Bone marrow (tissue), 2 donors: ENCODE measurements at regions not wholly inside any gene's neighbourhood (a gene's known extent, or its start where the extent isn't known, plus 50 kb on each side); places are given as distances from the start of the nearest gene placed in this dataset.
"Not testable (repeated sequence)": the region's sequence is repeated elsewhere in the genome, so short reads cannot be mapped to it uniquely, and the experiment has no call there.

ENCODE experiments used
- DNase-seq, 2 donors: peaks; one replicate each; lab custom pipeline; 2025; lab: John Stamatoyannopoulos, UW

DNA sequence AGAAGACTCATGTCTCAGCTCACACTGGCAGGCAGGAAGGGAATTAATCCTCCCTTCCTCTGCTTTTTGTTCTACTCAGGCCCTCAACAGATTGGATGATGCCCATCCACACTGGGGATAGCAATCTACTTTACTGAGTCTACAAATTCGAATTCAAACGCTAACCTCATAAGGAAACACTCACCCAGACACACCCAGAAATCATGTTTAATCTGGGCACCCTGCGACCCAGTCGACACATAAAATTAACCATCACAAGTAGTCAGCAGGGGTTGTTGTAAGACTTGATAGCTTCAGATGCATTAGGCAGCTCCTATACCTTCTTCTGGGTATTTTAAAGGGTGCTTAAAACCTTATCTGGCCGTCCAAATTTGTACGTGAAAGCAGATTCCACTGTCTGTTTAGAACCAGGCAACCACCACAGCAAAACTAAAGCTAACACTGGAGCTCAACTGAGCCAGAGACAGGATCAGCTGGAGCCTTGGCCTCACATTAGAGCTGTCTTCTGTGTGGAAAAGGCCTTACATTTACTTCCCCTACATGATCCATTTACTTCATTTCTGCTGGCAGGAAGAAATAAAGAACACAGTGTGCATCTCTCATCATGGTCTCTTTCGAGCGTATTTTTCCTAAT is 407.3 kb upstream of the PPP2R3A start:
- no peak for DNase-seq

DNA sequence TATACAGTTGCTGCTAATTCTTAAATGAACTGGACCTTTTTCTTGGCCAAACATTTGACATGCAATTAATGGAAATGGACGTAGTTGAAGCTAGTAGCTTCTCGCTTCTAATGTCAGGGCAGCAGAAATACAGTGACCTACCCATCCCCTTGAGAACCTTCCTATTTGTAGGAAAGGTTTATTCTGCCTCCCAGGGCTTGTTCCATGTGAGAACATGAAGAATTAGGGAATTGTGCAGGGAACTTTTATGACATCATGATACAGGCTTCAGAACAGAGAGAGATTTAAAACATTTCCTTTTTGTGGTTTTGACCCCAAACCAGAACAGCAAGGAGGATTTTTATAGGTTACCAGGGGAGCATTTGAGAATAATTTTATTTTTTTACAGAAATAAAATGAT is 406.6 kb upstream of the PPP2R3A start:
- DNase-seq, result no peak

DNA sequence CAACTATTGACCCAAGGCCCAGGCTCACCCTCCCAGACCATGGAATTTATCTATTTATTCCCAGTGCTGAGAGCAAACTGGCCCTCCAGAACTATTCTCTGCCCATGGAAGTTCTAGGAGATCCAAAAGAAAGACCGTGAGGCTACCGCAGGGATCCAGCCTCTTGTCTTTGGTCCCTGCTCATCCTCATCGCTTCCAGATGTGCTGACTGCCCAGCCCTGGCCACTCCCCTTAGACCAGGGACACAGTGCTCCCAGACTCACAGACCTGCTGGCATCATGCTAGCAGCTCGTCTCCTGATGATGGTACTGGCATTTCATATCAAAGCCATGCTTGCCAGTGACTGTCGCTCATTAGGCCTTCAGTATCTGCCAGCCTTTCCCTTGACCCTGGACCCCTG is 405.7 kb upstream of the PPP2R3A start:
- DNase-seq, result no peak

- DNase-seq, result no peak
Measured at GRCh38 chr3:135560847-135561246, 404.7 kb upstream of the PPP2R3A start.

DNA sequence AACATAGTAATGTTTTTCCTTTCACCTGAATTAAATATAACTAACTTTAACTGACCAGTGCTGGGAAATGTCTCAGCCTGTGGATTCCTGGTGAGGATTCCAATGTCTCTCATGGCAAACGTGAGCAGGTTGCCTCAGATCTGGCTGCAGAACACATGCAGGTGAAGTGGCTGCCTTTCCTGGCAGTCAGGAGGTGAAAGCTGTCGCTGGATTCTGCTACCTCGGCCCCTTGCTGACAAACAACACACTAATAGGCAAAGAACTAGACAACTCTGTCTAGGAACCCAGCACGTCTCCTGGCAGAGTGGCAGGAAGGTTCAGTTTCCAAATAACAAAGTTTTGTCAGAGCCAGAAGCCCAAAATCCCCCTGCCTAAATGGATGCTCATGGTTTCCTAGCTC is 400.8 kb upstream of the PPP2R3A start:
- no peak for DNase-seq

- DNase-seq, result no peak
Measured at GRCh38 chr3:135565546-135565945, 400.0 kb upstream of the PPP2R3A start.

DNA sequence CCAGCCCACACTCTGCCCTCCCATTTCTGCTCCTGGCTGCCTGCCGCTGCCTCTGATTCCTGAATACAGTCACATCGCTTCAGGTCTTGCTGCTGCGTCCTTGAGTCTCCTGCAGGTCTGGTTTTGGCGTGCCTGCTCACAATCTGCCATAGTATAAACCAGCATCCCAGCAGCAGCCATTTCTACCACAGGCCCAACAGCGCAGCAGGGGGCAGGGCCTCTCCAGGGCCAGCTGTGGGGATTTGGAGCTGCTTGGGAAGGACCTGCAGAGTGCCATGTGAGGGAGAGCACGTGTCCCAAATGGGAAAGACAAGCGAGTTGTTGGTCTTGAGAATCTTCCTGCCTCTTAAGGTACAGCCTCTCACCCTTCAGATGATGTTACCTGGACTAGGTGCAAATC is 398.3 kb upstream of the PPP2R3A start:
- DNase-seq, result no peak

DNA sequence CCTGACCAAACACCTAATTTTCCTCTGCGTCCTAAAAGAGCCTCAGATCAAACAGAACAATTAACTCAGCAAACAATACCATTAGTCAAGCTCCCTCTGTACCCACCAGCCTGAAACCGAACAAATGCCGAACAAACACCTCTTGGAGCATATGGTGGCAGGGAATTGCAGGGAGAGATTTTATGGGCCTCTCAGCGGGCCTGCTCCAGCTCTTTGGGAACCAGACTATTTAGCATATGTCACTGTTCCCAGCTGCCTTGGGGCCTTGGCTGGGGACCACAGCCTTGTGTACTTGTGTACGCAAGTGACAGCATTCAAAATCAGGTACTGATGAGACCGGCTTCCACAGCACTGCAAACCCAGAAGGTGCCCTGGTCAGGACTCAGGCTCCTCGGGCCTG is 388.8 kb upstream of the PPP2R3A start:
- DNase-seq, result no peak

- DNase-seq, result no peak
Measured at GRCh38 chr3:135581806-135582205, 383.7 kb upstream of the PPP2R3A start.

GRCh38 chr3:135582800-135583199 is 382.7 kb upstream of the PPP2R3A start:
- DNase-seq, result no peak

GRCh38 chr3:135596563-135596962 is 369.0 kb upstream of the PPP2R3A start:
- DNase-seq, result no peak

- no peak for DNase-seq
Measured at GRCh38 chr3:135597855-135598254, 367.7 kb upstream of the PPP2R3A start.

- no peak for DNase-seq
Measured at GRCh38 chr3:135598597-135598996, 366.9 kb upstream of the PPP2R3A start.

DNA sequence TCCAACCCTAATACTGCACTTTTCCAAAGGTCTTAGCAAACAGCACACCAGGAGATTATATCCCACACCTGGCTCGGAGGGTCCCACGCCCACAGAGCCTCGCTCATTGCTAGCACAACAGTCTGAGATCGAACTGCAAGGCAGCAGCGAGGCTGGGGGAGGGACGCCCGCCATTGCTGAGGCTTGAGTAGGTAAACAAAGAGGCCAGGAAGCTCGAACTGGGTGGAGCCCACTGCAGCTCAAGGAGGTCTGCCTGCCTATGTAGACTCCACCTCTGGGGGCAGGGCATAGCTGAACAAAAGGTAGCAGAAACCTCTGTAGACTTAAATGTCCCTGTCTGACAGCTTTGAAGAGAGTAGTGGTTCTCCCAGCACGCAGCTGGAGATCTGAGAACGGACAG is 361.0 kb upstream of the PPP2R3A start:
- DNase-seq, result not testable (repeated sequence)

GRCh38 chr3:135618123-135618522 is 347.4 kb upstream of the PPP2R3A start:
- DNase-seq, result no peak

DNA sequence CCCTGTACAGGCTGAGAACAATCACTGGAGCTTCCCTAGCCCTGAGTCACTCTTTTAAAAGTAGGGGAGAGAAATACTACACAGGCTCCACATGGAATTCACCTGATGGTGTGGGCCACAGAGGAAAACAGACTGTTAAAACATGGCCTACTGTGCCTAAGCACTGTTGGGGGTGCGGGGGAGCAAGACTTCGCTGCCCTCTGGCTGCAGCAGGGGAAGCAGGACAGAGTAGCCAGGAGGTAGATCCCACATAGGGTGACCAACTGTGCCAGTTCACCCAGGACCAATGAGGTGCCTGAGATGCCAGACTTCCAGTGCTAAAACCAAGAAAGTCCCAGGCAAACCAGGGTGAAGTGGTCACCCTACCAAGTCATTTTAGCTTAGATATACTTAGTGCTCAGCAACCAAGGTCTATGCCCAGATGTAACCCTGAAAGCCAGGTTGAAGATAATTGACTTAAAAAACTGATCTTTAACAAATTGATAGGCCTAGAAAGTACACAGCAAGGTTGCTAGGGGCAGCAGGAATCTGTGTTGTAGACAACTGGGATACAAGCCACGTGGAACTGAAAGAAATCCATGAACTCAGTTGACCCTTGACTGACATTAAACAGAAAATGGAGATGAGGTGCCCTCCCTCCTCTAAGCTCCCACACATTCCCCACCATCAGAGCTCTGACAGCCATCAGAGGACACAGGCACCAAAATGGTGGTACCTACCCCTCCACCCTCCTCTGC is 344.2 kb upstream of the PPP2R3A start:
- DNase-seq, result no peak

DNA sequence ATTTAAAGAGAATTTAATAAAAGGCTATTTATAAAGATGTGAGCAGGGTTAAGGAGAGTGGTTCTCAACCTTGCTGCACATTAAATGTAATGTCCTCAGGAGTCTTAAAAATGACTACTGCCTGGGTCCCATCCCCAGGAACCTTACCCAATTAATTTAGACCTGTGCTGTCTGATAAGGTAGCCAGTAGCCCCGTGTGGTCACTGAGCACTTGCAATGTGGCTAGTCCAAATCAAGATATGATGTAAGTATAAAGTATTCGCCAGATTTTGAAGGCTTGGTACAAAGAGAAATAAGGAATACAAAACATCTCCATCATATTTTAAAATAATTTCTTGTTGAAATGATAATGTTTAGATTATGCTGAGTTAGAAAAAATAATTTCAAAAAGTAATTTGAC is 343.3 kb upstream of the PPP2R3A start:
- DNase-seq, result no peak

GRCh38 chr3:135622656-135623055 is 342.9 kb upstream of the PPP2R3A start:
- no peak for DNase-seq

DNA sequence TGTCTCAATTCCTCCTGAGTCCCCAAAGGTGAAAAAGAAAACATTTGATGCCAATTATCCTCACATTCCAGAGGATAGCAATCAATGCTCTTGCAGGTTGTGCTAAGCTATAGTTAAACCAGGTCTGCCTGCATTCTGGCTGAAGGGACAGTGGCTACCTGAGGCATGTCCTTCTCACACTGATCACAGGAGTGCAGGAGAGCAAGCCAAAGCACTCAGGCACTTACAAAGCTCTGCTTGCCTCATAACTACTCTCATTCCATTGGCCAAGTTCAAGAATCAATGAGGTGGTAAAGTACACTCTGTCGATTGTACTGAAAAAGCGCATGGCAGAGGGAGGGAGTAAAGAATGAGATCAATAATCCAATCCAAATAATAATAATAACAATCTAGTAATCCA is 342.0 kb upstream of the PPP2R3A start:
- DNase-seq, result no peak

- no peak for DNase-seq
Measured at GRCh38 chr3:135627057-135627456, 338.5 kb upstream of the PPP2R3A start.

- DNase-seq, result no peak
Measured at GRCh38 chr3:135629701-135630408, 335.7 kb upstream of the PPP2R3A start.

- no peak for DNase-seq
Measured at GRCh38 chr3:135632556-135633065, 332.9 kb upstream of the PPP2R3A start.

- DNase-seq, result no peak
Measured at GRCh38 chr3:135633078-135633477, 332.4 kb upstream of the PPP2R3A start.
